Upper lobe of left lung (tissue), 4 donors: ENCODE measurements at regions not wholly inside any gene's neighbourhood (a gene's known extent, or its start where the extent isn't known, plus 50 kb on each side); places are given as distances from the start of the nearest gene placed in this dataset.

Experiments used
- EP300 ChIP-seq, 4 donors: sonication (generic); formaldehyde crosslinking; IDR thresholded peaks; one replicate each; pipeline ENCODE4 v1.5.1; 2017; ENCODE audit warnings: antibody characterized with exemption in 4 of 4, control low read depth in 2 of 4
- POLR2A ChIP-seq, 4 donors: fragments of 450-650 bp; IDR thresholded peaks; one replicate each; pipeline ENCODE4 v1.5.1; 2016 to 2017; ENCODE audit warnings: antibody characterized with exemption in 4 of 4, mild to moderate bottlenecking in 2 of 4
- POLR2AphosphoS5 ChIP-seq, 2 donors: sonication (generic); formaldehyde crosslinking; IDR thresholded peaks; one replicate each; pipeline ENCODE4 v1.5.1; 2017; ENCODE audit warnings: antibody characterized with exemption in 2 of 2
- TF ChIP-seq, protein P1 (sequence below), 6 experiments: fragments of 450-650 bp in 4 of 6; fragments of 200-600 bp in 2 of 6; sonication (generic) in 2 of 6; IDR thresholded peaks; one replicate each; pipeline ENCODE4 v1.5.1; 2016 to 2019; ENCODE audit warnings: antibody characterized with exemption in 6 of 6

DNA sequence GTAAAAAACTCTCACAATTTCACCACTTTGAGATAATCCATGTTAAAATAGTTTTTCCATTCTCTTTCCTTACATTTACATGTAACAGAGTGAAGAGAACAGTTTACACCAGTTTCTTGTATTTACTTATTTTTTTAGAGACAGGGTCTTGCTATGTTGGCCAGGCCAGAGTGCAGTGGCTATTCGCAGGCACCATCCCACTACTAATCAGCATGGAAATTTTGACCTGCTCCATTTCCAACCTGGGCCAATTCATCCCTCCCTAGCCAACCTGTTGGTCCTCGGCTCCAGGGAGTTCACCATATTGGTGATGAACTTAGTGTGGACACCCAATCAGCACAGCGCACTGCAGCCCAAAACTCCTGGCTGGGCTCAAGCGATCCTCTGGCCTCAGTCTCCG is 74.1 kb downstream of the LYZL2 start:
- TF ChIP-seq, protein P1, sequence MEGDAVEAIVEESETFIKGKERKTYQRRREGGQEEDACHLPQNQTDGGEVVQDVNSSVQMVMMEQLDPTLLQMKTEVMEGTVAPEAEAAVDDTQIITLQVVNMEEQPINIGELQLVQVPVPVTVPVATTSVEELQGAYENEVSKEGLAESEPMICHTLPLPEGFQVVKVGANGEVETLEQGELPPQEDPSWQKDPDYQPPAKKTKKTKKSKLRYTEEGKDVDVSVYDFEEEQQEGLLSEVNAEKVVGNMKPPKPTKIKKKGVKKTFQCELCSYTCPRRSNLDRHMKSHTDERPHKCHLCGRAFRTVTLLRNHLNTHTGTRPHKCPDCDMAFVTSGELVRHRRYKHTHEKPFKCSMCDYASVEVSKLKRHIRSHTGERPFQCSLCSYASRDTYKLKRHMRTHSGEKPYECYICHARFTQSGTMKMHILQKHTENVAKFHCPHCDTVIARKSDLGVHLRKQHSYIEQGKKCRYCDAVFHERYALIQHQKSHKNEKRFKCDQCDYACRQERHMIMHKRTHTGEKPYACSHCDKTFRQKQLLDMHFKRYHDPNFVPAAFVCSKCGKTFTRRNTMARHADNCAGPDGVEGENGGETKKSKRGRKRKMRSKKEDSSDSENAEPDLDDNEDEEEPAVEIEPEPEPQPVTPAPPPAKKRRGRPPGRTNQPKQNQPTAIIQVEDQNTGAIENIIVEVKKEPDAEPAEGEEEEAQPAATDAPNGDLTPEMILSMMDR (IDR thresholded peaks at IDR 0.05): no peak
- TF ChIP-seq POLR2A (IDR thresholded peaks at IDR 0.05) (no peak), POLR2AphosphoS5 (IDR thresholded peaks at IDR 0.05) (no peak), EP300 (IDR thresholded peaks at IDR 0.05) (no peak)
